Parathyroid adenoma (tissue), 2 donors: ENCODE measurements at regions not wholly inside any gene's neighbourhood (a gene's known extent, or its start where the extent isn't known, plus 50 kb on each side); places are given as distances from the start of the nearest gene placed in this dataset.

ENCODE experiments used
- H2AFZ ChIP-seq: fragments of 300-600 bp; sonication (generic); one replicate; pipeline ENCODE4 v1.7.0; 2017; ENCODE audit warnings: antibody characterized with exemption, mild to moderate bottlenecking
- H3K27ac ChIP-seq: fragments of 300-600 bp; sonication (generic); one replicate; pipeline ENCODE4 v1.7.0; 2017
- H3K27me3 ChIP-seq: fragments of 300-600 bp; sonication (generic); one replicate; pipeline ENCODE4 v1.7.0; 2017; ENCODE audit warnings: low read length; ENCODE audit not compliant: control insufficient read depth, insufficient read depth
- H3K36me3 ChIP-seq: fragments of 300-600 bp; sonication (generic); one replicate; pipeline ENCODE4 v1.7.0; 2017; ENCODE audit warnings: low read length; ENCODE audit not compliant: control insufficient read depth, insufficient read depth
- H3K4me1 ChIP-seq: fragments of 300-600 bp; sonication (generic); one replicate; pipeline ENCODE4 v1.7.0; 2017; ENCODE audit warnings: control low read depth
- H3K4me2 ChIP-seq: fragments of 300-600 bp; sonication (generic); one replicate; pipeline ENCODE4 v1.7.0; 2017; ENCODE audit warnings: low read length
- H3K4me3 ChIP-seq: fragments of 300-600 bp; sonication (generic); one replicate; pipeline ENCODE4 v1.7.0; 2017; ENCODE audit warnings: low read depth, low read length
- H3K79me2 ChIP-seq: fragments of 300-600 bp; sonication (generic); one replicate; pipeline ENCODE4 v1.7.0; 2017; ENCODE audit warnings: control low read depth
- H3K9ac ChIP-seq: fragments of 300-600 bp; sonication (generic); one replicate; pipeline ENCODE4 v1.7.0; 2017; ENCODE audit warnings: mild to moderate bottlenecking
- H3K9me3 ChIP-seq: fragments of 300-600 bp; sonication (generic); one replicate; pipeline ENCODE4 v1.7.0; 2017; ENCODE audit warnings: low read length; ENCODE audit not compliant: control insufficient read depth
- CTCF ChIP-seq: fragments of 300-600 bp; sonication (generic); IDR thresholded peaks from one replicate; pipeline ENCODE4 v1.7.0; 2017; ENCODE audit warnings: antibody characterized with exemption, mild to moderate bottlenecking
- donor health status: primary hyperparathyroidism.

GRCh38 chr10:130745251-130745650, 566.3 kb downstream of the TCERG1L start:
- H3K9ac ChIP-seq, result no peak overlapping the region
- no peak for TF ChIP-seq CTCF
- no peaks in the 10 kb centered on the region for H3K27me3 ChIP-seq
- H3K4me1 ChIP-seq, result no peaks in the 10 kb centered on the region
- no peaks in the 10 kb centered on the region for H3K9me3 ChIP-seq
- no peaks in the 10 kb centered on the region for H3K36me3 ChIP-seq
- H3K4me2 ChIP-seq, result no peak overlapping the region
- H3K4me3 ChIP-seq, result no peak overlapping the region
- H2AFZ ChIP-seq, result no peak overlapping the region
- H3K27ac ChIP-seq, result no peak overlapping the region
- H3K79me2 ChIP-seq, result no peaks in the 10 kb centered on the region

GRCh38 chr10:130745821-130746220, 565.7 kb downstream of the TCERG1L start:
- H3K4me1 ChIP-seq, result no peaks in the 10 kb centered on the region
- TF ChIP-seq CTCF, result no peak
- no peak overlapping the region for H2AFZ ChIP-seq
- no peak overlapping the region for H3K4me3 ChIP-seq
- H3K9ac ChIP-seq, result no peak overlapping the region
- H3K36me3 ChIP-seq, result no peaks in the 10 kb centered on the region
- no peaks in the 10 kb centered on the region for H3K27me3 ChIP-seq
- no peaks in the 10 kb centered on the region for H3K79me2 ChIP-seq
- H3K9me3 ChIP-seq, result no peaks in the 10 kb centered on the region
- H3K4me2 ChIP-seq, result no peak overlapping the region
- H3K27ac ChIP-seq, result no peak overlapping the region

- no peak overlapping the region for H3K27ac ChIP-seq
- no peaks in the 10 kb centered on the region for H3K36me3 ChIP-seq
- no peaks in the 10 kb centered on the region for H3K4me1 ChIP-seq
- no peak overlapping the region for H2AFZ ChIP-seq
- no peak overlapping the region for H3K9ac ChIP-seq
- no peak for TF ChIP-seq CTCF
- no peak overlapping the region for H3K4me3 ChIP-seq
- H3K27me3 ChIP-seq, result no peaks in the 10 kb centered on the region
- no peaks in the 10 kb centered on the region for H3K79me2 ChIP-seq
- no peaks in the 10 kb centered on the region for H3K9me3 ChIP-seq
- H3K4me2 ChIP-seq, result no peak overlapping the region
Observed at GRCh38 chr10:130746311-130746710, 565.2 kb downstream of the TCERG1L start.

GRCh38 chr10:130747356-130747755, 564.2 kb downstream of the TCERG1L start:
- H3K4me3 ChIP-seq, result no peak overlapping the region
- H3K36me3 ChIP-seq, result no peaks in the 10 kb centered on the region
- H3K4me1 ChIP-seq, result no peaks in the 10 kb centered on the region
- no peak overlapping the region for H3K4me2 ChIP-seq
- H3K79me2 ChIP-seq, result no peaks in the 10 kb centered on the region
- H3K9ac ChIP-seq, result no peak overlapping the region
- H3K27me3 ChIP-seq, result no peaks in the 10 kb centered on the region
- H2AFZ ChIP-seq, result no peak overlapping the region
- no peak for TF ChIP-seq CTCF
- H3K27ac ChIP-seq, result no peak overlapping the region
- H3K9me3 ChIP-seq, result no peaks in the 10 kb centered on the region

GRCh38 chr10:130747946-130748345, 563.6 kb downstream of the TCERG1L start:
- no peak overlapping the region for H3K27ac ChIP-seq
- no peak for TF ChIP-seq CTCF
- H3K4me3 ChIP-seq, result no peak overlapping the region
- no peak overlapping the region for H3K4me2 ChIP-seq
- no peaks in the 10 kb centered on the region for H3K36me3 ChIP-seq
- no peaks in the 10 kb centered on the region for H3K27me3 ChIP-seq
- H3K9me3 ChIP-seq, result no peaks in the 10 kb centered on the region
- H3K9ac ChIP-seq, result no peak overlapping the region
- no peak overlapping the region for H2AFZ ChIP-seq
- no peaks in the 10 kb centered on the region for H3K79me2 ChIP-seq
- H3K4me1 ChIP-seq, result no peaks in the 10 kb centered on the region
